ENCODE measurements at regions not wholly inside any gene's neighbourhood (a gene's known extent, or its start where the extent isn't known, plus 50 kb on each side); places are given as distances from the start of the nearest gene placed in this dataset.

DNA sequence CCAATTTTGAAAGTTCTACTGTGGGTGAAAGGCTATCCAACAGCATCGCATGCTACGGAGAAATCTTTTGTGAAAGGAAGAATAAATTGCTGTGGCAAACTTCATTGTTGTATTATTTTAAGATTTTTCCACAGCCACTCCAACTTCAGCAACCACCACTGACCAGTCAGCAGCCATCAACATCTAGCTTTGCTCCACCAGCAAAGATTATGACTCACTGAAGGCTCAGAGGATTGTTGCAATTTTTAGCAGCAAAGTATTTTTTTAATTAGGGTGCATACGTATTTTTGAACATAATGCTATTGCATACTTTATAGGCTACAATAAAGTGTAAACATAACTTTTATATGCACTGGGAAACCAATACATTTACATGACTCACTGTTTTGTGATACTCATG is 493.5 kb downstream of the TFAP2A start:
- Mint-ChIP-seq H3K4me3 (no peak overlapping the region), H3K27me3 (no peaks in the 10 kb centered on the region), H3K36me3 (no peaks in the 10 kb centered on the region), H3K4me1 (no peaks in the 10 kb centered on the region), H3K27ac (no peak overlapping the region), H3K9me3 (peaks cover 0 to 13% (median 8%) of the 10 kb centered on the region in 8 donors)
- no peak overlapping the region for H3K4me3 ChIP-seq (ENCODE audit: low read length in 2 of 2)
- no peaks in the 10 kb centered on the region for H3K36me3 ChIP-seq (ENCODE audit: insufficient read depth, low read length)
- no peaks in the 10 kb centered on the region for H3K27me3 ChIP-seq (ENCODE audit: insufficient read depth, low read length)
- no peak for DNase-seq
- no peaks in the 10 kb centered on the region for H3K9me3 ChIP-seq (ENCODE audit: control insufficient read depth in 1 of 2, low read length in 2 of 2)
- intact Hi-C loops (cut with micrococcal nuclease), result no loop called here
- POLR2A ChIA-PET (ENCODE audit: partially characterized antibody), result no interaction called here
- no peaks in the 10 kb centered on the region for H3K4me1 ChIP-seq (ENCODE audit: insufficient read depth, low read length)
- CTCF ChIA-PET (ENCODE audit: partially characterized antibody), result no interaction called here
- no peak overlapping the region for H3K27ac ChIP-seq (ENCODE audit: low read depth, low read length)

DNA sequence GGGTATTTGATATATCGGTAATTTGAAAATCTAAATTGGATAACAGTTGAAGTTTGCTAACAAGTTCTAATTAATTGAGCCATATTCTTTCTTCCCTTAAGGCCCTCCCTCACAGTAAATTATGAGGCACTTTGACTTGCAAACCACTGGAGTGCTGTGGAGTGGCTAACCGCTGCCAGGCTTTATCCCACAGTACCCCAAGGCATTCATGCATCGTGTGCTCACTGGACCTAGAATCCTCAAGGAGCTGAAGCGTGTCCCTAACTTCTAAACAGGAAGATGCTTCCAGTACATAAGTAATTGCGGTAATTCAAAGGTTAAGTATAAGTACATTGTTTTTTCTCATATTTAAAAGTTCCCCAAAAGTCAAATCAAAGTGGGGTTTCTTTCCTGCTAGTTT is 499.9 kb downstream of the TFAP2A start:
- no peaks in the 10 kb centered on the region for H3K9me3 ChIP-seq (ENCODE audit: control insufficient read depth in 1 of 2, low read length in 2 of 2)
- Mint-ChIP-seq H3K4me3 (no peak overlapping the region), H3K27ac (no peak overlapping the region), H3K4me1 (no peaks in the 10 kb centered on the region), H3K9me3 (peaks cover 2 to 10% (median 4%) of the 10 kb centered on the region in 8 donors), H3K36me3 (no peaks in the 10 kb centered on the region), H3K27me3 (no peaks in the 10 kb centered on the region)
- no peaks in the 10 kb centered on the region for H3K4me1 ChIP-seq (ENCODE audit: insufficient read depth, low read length)
- POLR2A ChIA-PET (ENCODE audit: partially characterized antibody), result no interaction called here
- H3K27me3 ChIP-seq (ENCODE audit: insufficient read depth, low read length), result no peaks in the 10 kb centered on the region
- H3K27ac ChIP-seq (ENCODE audit: low read depth, low read length), result no peak overlapping the region
- intact Hi-C loops (cut with micrococcal nuclease), result no loop called here
- CTCF ChIA-PET (ENCODE audit: partially characterized antibody), result no interaction called here
- no peaks in the 10 kb centered on the region for H3K36me3 ChIP-seq (ENCODE audit: insufficient read depth, low read length)
- H3K4me3 ChIP-seq (ENCODE audit: low read length in 2 of 2), result no peak overlapping the region
- DNase-seq, result no peak

DNA sequence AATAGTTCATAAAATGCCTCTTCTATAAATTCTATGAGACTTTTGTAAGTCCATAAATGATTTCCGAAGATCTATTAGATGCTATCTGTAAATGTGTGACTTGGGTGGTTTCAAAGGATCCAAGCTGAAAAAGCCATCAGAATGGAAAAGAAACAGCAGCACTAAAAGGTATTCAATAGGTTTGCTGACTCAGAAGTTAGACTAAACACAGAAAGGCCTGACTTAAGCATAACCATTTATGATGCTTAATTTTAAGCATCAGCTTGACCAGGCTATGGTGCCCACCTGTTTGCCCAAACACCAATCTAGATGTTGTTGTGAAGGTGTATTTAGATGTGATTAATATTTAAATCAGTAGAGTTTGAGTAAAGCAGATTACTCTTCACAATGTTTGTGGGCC is 513.5 kb downstream of the TFAP2A start:
- Mint-ChIP-seq H3K36me3 (no peaks in the 10 kb centered on the region), H3K27ac (no peak overlapping the region), H3K4me3 (no peak overlapping the region), H3K9me3 (peaks cover 0 to 8% (median 1%) of the 10 kb centered on the region in 8 donors), H3K27me3 (no peaks in the 10 kb centered on the region), H3K4me1 (no peaks in the 10 kb centered on the region)
- no peak overlapping the region for H3K4me3 ChIP-seq (ENCODE audit: low read length in 2 of 2)
- H3K36me3 ChIP-seq (ENCODE audit: insufficient read depth, low read length), result no peaks in the 10 kb centered on the region
- no peak for DNase-seq
- no peaks in the 10 kb centered on the region for H3K4me1 ChIP-seq (ENCODE audit: insufficient read depth, low read length)
- no peaks in the 10 kb centered on the region for H3K27me3 ChIP-seq (ENCODE audit: insufficient read depth, low read length)
- intact Hi-C loops (cut with micrococcal nuclease), result no loop called here
- H3K27ac ChIP-seq (ENCODE audit: low read depth, low read length), result no peak overlapping the region
- no peaks in the 10 kb centered on the region for H3K9me3 ChIP-seq (ENCODE audit: control insufficient read depth in 1 of 2, low read length in 2 of 2)
- CTCF ChIA-PET (ENCODE audit: partially characterized antibody), result no interaction called here
- POLR2A ChIA-PET (ENCODE audit: partially characterized antibody), result no interaction called here

DNA sequence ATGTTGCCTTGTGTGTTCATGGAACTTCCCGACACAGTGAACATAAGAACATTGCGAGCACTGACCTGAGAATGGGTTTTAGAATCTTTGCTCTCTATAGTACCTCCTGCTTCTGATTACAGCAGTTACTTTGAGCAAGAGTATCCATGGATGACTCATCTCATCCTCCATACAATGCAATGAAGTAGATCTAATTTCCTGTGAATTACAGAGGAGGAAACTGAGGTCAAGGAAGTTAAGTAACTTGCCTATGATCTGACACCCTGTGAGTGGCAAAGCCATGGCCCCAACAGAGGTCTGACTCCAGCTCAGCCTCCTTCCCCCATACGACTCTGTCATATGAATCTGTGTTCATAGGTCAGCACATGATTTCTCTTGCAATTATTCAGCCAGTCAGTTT is 518.1 kb downstream of the TFAP2A start:
- no peaks in the 10 kb centered on the region for H3K4me1 Mint-ChIP-seq
- H3K36me3 Mint-ChIP-seq, result no peaks in the 10 kb centered on the region
- POLR2A ChIA-PET (ENCODE audit: partially characterized antibody), result no interaction called here
- H3K27ac ChIP-seq (ENCODE audit: low read depth, low read length), result no peak overlapping the region
- no peak for DNase-seq
- H3K36me3 ChIP-seq (ENCODE audit: insufficient read depth, low read length), result no peaks in the 10 kb centered on the region
- CTCF ChIA-PET (ENCODE audit: partially characterized antibody), result no interaction called here
- intact Hi-C loops (cut with micrococcal nuclease), result no loop called here
- no peak overlapping the region for H3K4me3 ChIP-seq (ENCODE audit: low read length in 2 of 2)
- H3K4me3 Mint-ChIP-seq, result no peak overlapping the region
- no peaks in the 10 kb centered on the region for H3K27me3 Mint-ChIP-seq
- no peaks in the 10 kb centered on the region for H3K27me3 ChIP-seq (ENCODE audit: insufficient read depth, low read length)
- H3K9me3 Mint-ChIP-seq, result peaks cover 0 to 8% (median 5%) of the 10 kb centered on the region in 8 donors
- H3K27ac Mint-ChIP-seq, result no peak overlapping the region
- H3K4me1 ChIP-seq (ENCODE audit: insufficient read depth, low read length), result no peaks in the 10 kb centered on the region
- no peaks in the 10 kb centered on the region for H3K9me3 ChIP-seq (ENCODE audit: control insufficient read depth in 1 of 2, low read length in 2 of 2)

DNA sequence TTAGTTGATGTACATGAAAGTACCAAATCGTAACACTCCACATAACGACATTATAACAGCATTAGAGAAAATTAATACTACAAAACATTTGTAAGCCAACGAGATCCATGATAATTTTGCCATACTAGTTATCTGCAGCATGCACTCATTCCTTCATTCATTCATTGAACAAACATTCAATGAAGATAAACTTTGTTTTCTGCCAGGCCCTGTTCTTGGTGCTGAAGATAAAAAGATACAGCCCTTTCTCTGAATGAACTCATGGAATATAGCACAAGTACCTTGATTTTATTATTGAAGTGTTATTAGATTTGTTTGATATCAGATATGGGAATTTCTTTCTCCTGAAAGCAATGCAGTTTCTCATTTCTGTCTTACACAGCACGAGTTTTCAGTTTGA is 524.0 kb downstream of the TFAP2A start:
- no peaks in the 10 kb centered on the region for H3K27me3 Mint-ChIP-seq
- POLR2A ChIA-PET (ENCODE audit: partially characterized antibody), result no interaction called here
- no peak overlapping the region for H3K27ac Mint-ChIP-seq
- no peak overlapping the region for H3K4me3 ChIP-seq (ENCODE audit: low read length in 2 of 2)
- H3K27me3 ChIP-seq (ENCODE audit: insufficient read depth, low read length), result no peaks in the 10 kb centered on the region
- no peaks in the 10 kb centered on the region for H3K4me1 Mint-ChIP-seq
- H3K4me1 ChIP-seq (ENCODE audit: insufficient read depth, low read length), result no peaks in the 10 kb centered on the region
- peaks cover 2 to 11% (median 6%) of the 10 kb centered on the region in 8 donors for H3K9me3 Mint-ChIP-seq
- no peaks in the 10 kb centered on the region for H3K36me3 ChIP-seq (ENCODE audit: insufficient read depth, low read length)
- H3K27ac ChIP-seq (ENCODE audit: low read depth, low read length), result no peak overlapping the region
- no peaks in the 10 kb centered on the region for H3K9me3 ChIP-seq (ENCODE audit: control insufficient read depth in 1 of 2, low read length in 2 of 2)
- no peak for DNase-seq
- H3K36me3 Mint-ChIP-seq, result no peaks in the 10 kb centered on the region
- no peak overlapping the region for H3K4me3 Mint-ChIP-seq
- intact Hi-C loops (cut with micrococcal nuclease), result no loop called here
- CTCF ChIA-PET (ENCODE audit: partially characterized antibody), result no interaction called here

DNA sequence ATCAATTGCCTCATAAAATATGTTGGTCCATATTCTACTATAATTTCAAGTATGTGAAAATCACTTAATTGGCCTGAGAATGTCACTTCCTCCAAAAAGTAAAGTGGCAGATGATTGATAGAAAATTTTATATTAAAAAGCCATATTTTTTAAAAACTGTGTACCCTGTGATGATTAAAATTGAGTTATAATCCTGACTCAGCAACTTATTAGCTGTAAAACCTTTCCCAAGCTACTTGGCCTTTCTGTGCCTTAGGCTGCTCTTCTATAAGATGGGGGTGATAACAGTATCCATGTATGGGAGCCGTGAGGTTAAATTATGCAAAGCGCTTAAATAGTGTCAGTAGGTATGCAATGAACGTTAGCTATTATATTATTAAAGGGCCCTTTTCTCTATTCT is 524.4 kb downstream of the TFAP2A start:
- H3K4me3 Mint-ChIP-seq, result no peak overlapping the region
- no peaks in the 10 kb centered on the region for H3K9me3 ChIP-seq (ENCODE audit: control insufficient read depth in 1 of 2, low read length in 2 of 2)
- ChIA-PET CTCF (ENCODE audit: partially characterized antibody) (no interaction called here), POLR2A (ENCODE audit: partially characterized antibody) (no interaction called here)
- DNase-seq, result no peak
- H3K36me3 Mint-ChIP-seq, result no peaks in the 10 kb centered on the region
- H3K36me3 ChIP-seq (ENCODE audit: insufficient read depth, low read length), result no peaks in the 10 kb centered on the region
- H3K27me3 Mint-ChIP-seq, result no peaks in the 10 kb centered on the region
- peaks cover 0 to 11% (median 8%) of the 10 kb centered on the region in 8 donors for H3K9me3 Mint-ChIP-seq
- H3K27ac Mint-ChIP-seq, result no peak overlapping the region
- H3K27ac ChIP-seq (ENCODE audit: low read depth, low read length), result no peak overlapping the region
- no peak overlapping the region for H3K4me3 ChIP-seq (ENCODE audit: low read length in 2 of 2)
- intact Hi-C loops (cut with micrococcal nuclease), result no loop called here
- no peaks in the 10 kb centered on the region for H3K4me1 Mint-ChIP-seq
- H3K27me3 ChIP-seq (ENCODE audit: insufficient read depth, low read length), result no peaks in the 10 kb centered on the region
- no peaks in the 10 kb centered on the region for H3K4me1 ChIP-seq (ENCODE audit: insufficient read depth, low read length)

DNA sequence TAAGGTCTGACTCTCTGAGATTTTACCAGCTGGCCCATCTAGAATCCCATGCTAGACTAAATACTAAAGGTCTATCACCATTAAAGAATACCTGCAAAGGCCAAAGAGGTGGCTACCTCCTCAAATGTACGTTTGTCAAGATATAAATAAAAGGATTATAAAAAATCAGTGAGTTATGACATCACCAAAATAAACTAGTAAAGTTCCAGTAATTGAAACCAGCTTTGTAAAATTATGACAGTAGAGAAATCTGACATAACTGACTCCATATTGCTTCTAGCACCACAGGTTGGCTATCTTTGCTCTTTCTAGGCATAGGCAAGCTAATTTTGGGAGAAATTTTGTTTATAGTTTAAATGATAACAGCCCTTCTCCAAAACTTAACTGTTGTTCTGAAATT is 536.3 kb downstream of the TFAP2A start:
- H3K27me3 Mint-ChIP-seq, result no peaks in the 10 kb centered on the region
- intact Hi-C loops (cut with micrococcal nuclease), result no loop called here
- no peak overlapping the region for H3K27ac Mint-ChIP-seq

DNA sequence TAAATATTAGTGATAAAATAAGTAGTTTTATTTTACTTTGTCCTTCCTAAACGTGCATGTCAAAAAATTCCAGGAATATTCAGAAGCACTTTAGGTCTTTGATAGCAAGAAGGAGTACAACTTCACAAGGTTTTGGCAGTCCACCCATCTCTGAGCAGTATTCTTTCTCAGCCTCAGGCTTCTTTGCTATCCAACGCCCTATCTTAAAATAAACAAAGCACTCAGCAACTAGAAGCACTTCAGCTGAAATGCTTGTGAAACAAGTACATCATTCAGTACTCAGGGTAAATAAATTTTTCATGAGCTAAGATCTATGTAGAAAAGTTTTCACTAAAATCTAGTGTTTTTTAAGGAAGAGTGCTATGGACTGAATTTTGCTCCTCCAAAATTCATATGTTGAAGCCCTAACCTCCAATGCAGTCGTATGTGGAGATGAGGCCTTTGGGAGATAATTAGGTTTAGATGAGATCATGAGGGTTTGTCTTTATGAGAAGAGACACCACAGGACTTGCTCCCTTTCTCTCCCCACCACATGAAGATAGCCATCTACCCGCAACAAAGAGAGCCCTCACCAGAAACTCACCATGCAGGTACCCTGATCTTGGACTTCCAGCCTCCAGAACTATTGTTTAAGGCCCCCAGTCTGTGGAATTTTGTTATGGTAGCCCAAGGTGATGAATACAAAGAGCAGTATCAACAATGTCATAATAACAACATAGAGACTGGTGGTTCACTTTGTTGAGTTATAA is 539.1 kb downstream of the TFAP2A start:
- Mint-ChIP-seq H3K27ac (no peak overlapping the region), H3K27me3 (no peaks in the 10 kb centered on the region), H3K4me3 (no peak overlapping the region), H3K9me3 (peaks cover 2 to 28% (median 15%) of the 10 kb centered on the region in 8 donors), H3K36me3 (no peaks in the 10 kb centered on the region), H3K4me1 (no peaks in the 10 kb centered on the region)
- POLR2A ChIA-PET (ENCODE audit: partially characterized antibody), result no interaction called here
- no peaks in the 10 kb centered on the region for H3K27me3 ChIP-seq (ENCODE audit: insufficient read depth, low read length)
- no peak for DNase-seq
- intact Hi-C loops (cut with micrococcal nuclease), result no loop called here
- no peaks in the 10 kb centered on the region for H3K4me1 ChIP-seq (ENCODE audit: insufficient read depth, low read length)
- no peaks in the 10 kb centered on the region for H3K9me3 ChIP-seq (ENCODE audit: control insufficient read depth in 1 of 2, low read length in 2 of 2)
- H3K4me3 ChIP-seq (ENCODE audit: low read length in 2 of 2), result no peak overlapping the region
- H3K36me3 ChIP-seq (ENCODE audit: insufficient read depth, low read length), result no peaks in the 10 kb centered on the region
- H3K27ac ChIP-seq (ENCODE audit: low read depth, low read length), result no peak overlapping the region
- CTCF ChIA-PET (ENCODE audit: partially characterized antibody), result no interaction called here

More for the DNA sequence above, 536.3 kb downstream of the TFAP2A start:
- peaks cover 0 to 1% of the 10 kb centered on the region in 2 donors for H3K36me3 Mint-ChIP-seq
- Histone ChIP-seq H3K36me3 (ENCODE audit: insufficient read depth, low read length) (no peaks in the 10 kb centered on the region), H3K9me3 (ENCODE audit: control insufficient read depth in 1 of 2, low read length in 2 of 2) (no peaks in the 10 kb centered on the region), H3K4me1 (ENCODE audit: insufficient read depth, low read length) (no peaks in the 10 kb centered on the region), H3K27me3 (ENCODE audit: insufficient read depth, low read length) (no peaks in the 10 kb centered on the region), H3K27ac (ENCODE audit: low read depth, low read length) (no peak overlapping the region), H3K4me3 (ENCODE audit: low read length in 2 of 2) (no peak overlapping the region)
- POLR2A ChIA-PET (ENCODE audit: partially characterized antibody), result no interaction called here
- CTCF ChIA-PET (ENCODE audit: partially characterized antibody), result no interaction called here
- peaks cover 2 to 30% (median 19%) of the 10 kb centered on the region in 8 donors for H3K9me3 Mint-ChIP-seq
- H3K4me1 Mint-ChIP-seq, result no peaks in the 10 kb centered on the region
- no peak overlapping the region for H3K4me3 Mint-ChIP-seq
- DNase-seq, result no peak
